HEK293 (cell line): ENCODE measurements at regions not wholly inside any gene's neighbourhood (a gene's known extent, or its start where the extent isn't known, plus 50 kb on each side); places are given as distances from the start of the nearest gene placed in this dataset.

Experiments used
- CTCF ChIA-PET: fragments of 350-600 bp; formaldehyde crosslinking; extraction: SDS; loops from one replicate; lab custom pipeline; 2021; ENCODE audit warnings: antibody characterized with exemption; lab: Yijun Ruan, JAX
- POLR2A ChIA-PET: fragments of 300-600 bp; formaldehyde crosslinking; extraction: SDS; loops from one replicate; lab custom pipeline; 2020; ENCODE audit warnings: antibody characterized with exemption, inconsistent platforms; lab: Yijun Ruan, JAX
- H3K27ac ChIP-seq: fragments of 200-500 bp; sonication (Bioruptor generic); 2 replicates; pipeline ENCODE4 v1.5.1; 2014; ENCODE audit warnings: low read depth, low read length, control low read depth, inconsistent platforms; ENCODE audit errors: extremely low read depth
- H3K36me3 ChIP-seq, 2 experiments: fragments of 200-500 bp in 1 of 2; sonication (Bioruptor generic) in 1 of 2; 1 replicate in 1 of 2; 2 replicates in 1 of 2; pipeline ENCODE4 v1.5.1; 2014 to 2017; ENCODE audit warnings: inconsistent platforms in 2 of 2, low read length in 2 of 2; ENCODE audit not compliant: control insufficient read depth in 2 of 2, insufficient read depth in 1 of 2
- H3K4me1 ChIP-seq: fragments of 200-500 bp; sonication (Bioruptor generic); 2 replicates; pipeline ENCODE4 v1.5.1; 2014; ENCODE audit warnings: mild to moderate bottlenecking, low read length, inconsistent platforms; ENCODE audit not compliant: control insufficient read depth, insufficient read depth
- H3K4me3 ChIP-seq: 2 replicates; pipeline ENCODE4 v1.5.1; 2011; ENCODE audit warnings: low read depth, mild to moderate bottlenecking, control low read depth, low read length, moderate library complexity
- H3K9me3 ChIP-seq: fragments of 200-500 bp; sonication (Bioruptor generic); 2 replicates; pipeline ENCODE4 v1.5.1; 2014; ENCODE audit warnings: low read depth, low read length, inconsistent platforms; ENCODE audit not compliant: control insufficient read depth, insufficient read depth
- FEZF1 ChIP-seq: fragments of 450-650 bp; formaldehyde crosslinking; IDR thresholded peaks from 2 replicates; pipeline ENCODE4 v1.5.1; 2016; ENCODE audit warnings: missing biosample characterization, missing genetic modification characterization
- KLF7 ChIP-seq: fragments of 450-650 bp; formaldehyde crosslinking; IDR thresholded peaks from 2 replicates; pipeline ENCODE4 v1.5.1; 2016; ENCODE audit warnings: missing biosample characterization, missing genetic modification characterization, borderline replicate concordance
- PBX3 ChIP-seq: sonication (generic); formaldehyde crosslinking; IDR thresholded peaks from 2 replicates; pipeline ENCODE4 v1.8.1; 2022; ENCODE audit warnings: mild to moderate bottlenecking, moderate library complexity, missing genetic modification reagents
- ZBTB10 ChIP-seq: fragments of 450-650 bp; formaldehyde crosslinking; IDR thresholded peaks from 2 replicates; pipeline ENCODE4 v1.5.1; 2016; ENCODE audit warnings: missing biosample characterization, missing genetic modification characterization
- ZBTB49 ChIP-seq: fragments of 450-650 bp; formaldehyde crosslinking; IDR thresholded peaks from 2 replicates; pipeline ENCODE4 v1.5.1; 2016; ENCODE audit warnings: missing biosample characterization, missing genetic modification characterization, low read depth
- ZNF10 ChIP-seq: fragments of 450-650 bp; formaldehyde crosslinking; IDR thresholded peaks from 2 replicates; pipeline ENCODE4 v1.5.1; 2017; ENCODE audit warnings: missing biosample characterization, missing genetic modification characterization
- ZNF148 ChIP-seq: fragments of 450-650 bp; formaldehyde crosslinking; IDR thresholded peaks from 2 replicates; pipeline ENCODE4 v1.5.0; 2017; ENCODE audit warnings: missing biosample characterization, missing genetic modification characterization, borderline replicate concordance
- ZNF169 ChIP-seq: fragments of 450-650 bp; formaldehyde crosslinking; IDR thresholded peaks from 2 replicates; pipeline ENCODE4 v1.5.1; 2016; ENCODE audit warnings: missing biosample characterization, missing genetic modification characterization
- ZNF2 ChIP-seq: fragments of 450-650 bp; formaldehyde crosslinking; IDR thresholded peaks from 2 replicates; pipeline ENCODE4 v1.5.1; 2016; ENCODE audit warnings: missing biosample characterization, missing genetic modification characterization
- ZNF23 ChIP-seq: fragments of 450-650 bp; formaldehyde crosslinking; IDR thresholded peaks from 2 replicates; pipeline ENCODE4 v1.5.1; 2016; ENCODE audit warnings: missing biosample characterization, missing genetic modification characterization, borderline replicate concordance
- ZNF274 ChIP-seq, 2 experiments: fragments of 200-500 bp in 1 of 2; fragments of 450-650 bp in 1 of 2; sonication (Bioruptor generic) in 1 of 2; formaldehyde crosslinking in 1 of 2; IDR thresholded peaks; 2 replicates each; pipeline versions ENCODE4 v1.5.1 to v1.6.1; 2014 to 2016; ENCODE audit warnings: borderline replicate concordance in 1 of 2, inconsistent platforms in 1 of 2, low read length in 1 of 2, missing biosample characterization in 1 of 2, missing genetic modification characterization in 1 of 2
- ZNF311 ChIP-seq: fragments of 450-650 bp; formaldehyde crosslinking; IDR thresholded peaks from 2 replicates; pipeline ENCODE4 v1.5.1; 2017; ENCODE audit warnings: missing biosample characterization, missing genetic modification characterization, borderline replicate concordance
- ZNF391 ChIP-seq: fragments of 450-650 bp; formaldehyde crosslinking; IDR thresholded peaks from 2 replicates; pipeline ENCODE4 v1.5.1; 2016; ENCODE audit warnings: low read depth, missing biosample characterization, missing genetic modification characterization, borderline replicate concordance
- ZNF416 ChIP-seq: fragments of 450-650 bp; formaldehyde crosslinking; IDR thresholded peaks from 2 replicates; pipeline ENCODE4 v1.5.1; 2016; ENCODE audit warnings: missing biosample characterization, missing genetic modification characterization
- ZNF48 ChIP-seq: fragments of 450-650 bp; formaldehyde crosslinking; IDR thresholded peaks from 2 replicates; pipeline ENCODE4 v1.5.1; 2016; ENCODE audit warnings: missing biosample characterization, missing genetic modification characterization
- ZNF510 ChIP-seq: fragments of 450-650 bp; formaldehyde crosslinking; IDR thresholded peaks from 2 replicates; pipeline ENCODE4 v1.5.1; 2018; ENCODE audit warnings: mild to moderate bottlenecking, missing genetic modification characterization, missing biosample characterization; ENCODE audit not compliant: insufficient replicate concordance
- ZNF544 ChIP-seq: fragments of 450-650 bp; formaldehyde crosslinking; IDR thresholded peaks from 2 replicates; pipeline ENCODE4 v1.5.0; 2017; ENCODE audit warnings: missing biosample characterization, missing genetic modification characterization
- ZNF548 ChIP-seq: fragments of 450-650 bp; formaldehyde crosslinking; IDR thresholded peaks from 2 replicates; pipeline ENCODE4 v1.5.1; 2016; ENCODE audit warnings: missing biosample characterization, missing genetic modification characterization
- ZNF600 ChIP-seq: fragments of 450-650 bp; formaldehyde crosslinking; IDR thresholded peaks from 2 replicates; pipeline ENCODE4 v1.5.1; 2016; ENCODE audit warnings: missing biosample characterization, missing genetic modification characterization
- ZNF623 ChIP-seq: fragments of 450-650 bp; formaldehyde crosslinking; IDR thresholded peaks from 2 replicates; pipeline ENCODE4 v1.5.1; 2016; ENCODE audit warnings: missing biosample characterization, missing genetic modification characterization
- ZNF768 ChIP-seq: fragments of 450-650 bp; formaldehyde crosslinking; IDR thresholded peaks from 2 replicates; pipeline ENCODE4 v1.5.1; 2018; ENCODE audit warnings: missing biosample characterization, mild to moderate bottlenecking, missing genetic modification characterization
- ZNF837 ChIP-seq: fragments of 450-650 bp; formaldehyde crosslinking; IDR thresholded peaks from 2 replicates; pipeline ENCODE4 v1.5.1; 2016; ENCODE audit warnings: missing biosample characterization, missing genetic modification characterization
- ZSCAN16 ChIP-seq: fragments of 450-650 bp; formaldehyde crosslinking; IDR thresholded peaks from 2 replicates; pipeline ENCODE4 v1.5.1; 2016; ENCODE audit warnings: missing biosample characterization, missing genetic modification characterization
- ZSCAN23 ChIP-seq: fragments of 450-650 bp; formaldehyde crosslinking; IDR thresholded peaks from 2 replicates; pipeline ENCODE4 v1.5.1; 2016; ENCODE audit warnings: missing biosample characterization, missing genetic modification characterization
- ZSCAN5A ChIP-seq: fragments of 450-650 bp; formaldehyde crosslinking; IDR thresholded peaks from 2 replicates; pipeline ENCODE4 v1.5.1; 2016; ENCODE audit warnings: missing biosample characterization, missing genetic modification characterization

GRCh38 chr6:12379181-12379580 is 89.0 kb downstream of the EDN1 start:
- TF ChIP-seq ZNF544 (tag by site-specific recombination) (no peak), ZNF623 (no peak), ZNF416 (no peak), ZNF600 (tag by site-specific recombination) (no peak), ZNF148 (no peak), ZBTB49 (tag by site-specific recombination) (no peak), ZSCAN5A (tag by site-specific recombination) (no peak), ZNF2 (tag by site-specific recombination) (no peak), KLF7 (no peak), ZNF274 (IDR thresholded peaks at IDR 0.05; ENCODE audit: low read length) (no peak), ZNF274 (tag by site-specific recombination; IDR thresholded peaks at IDR 0.05; ENCODE audit: borderline replicate concordance) (no peak), FEZF1 (tag by site-specific recombination) (no peak), ZSCAN16 (no peak), ZNF548 (tag by site-specific recombination) (no peak), ZNF10 (tag by site-specific recombination) (no peak), ZNF169 (no peak)
- no peak overlapping the region for H3K4me3 ChIP-seq
- no peaks in the 10 kb centered on the region for H3K36me3 ChIP-seq
- no peaks in the 10 kb centered on the region for H3K4me1 ChIP-seq
- ChIA-PET POLR2A (no interaction called here), CTCF (no interaction called here)
- no peaks in the 10 kb centered on the region for H3K9me3 ChIP-seq
- no peak overlapping the region for H3K27ac ChIP-seq

GRCh38 chr6:12381587-12381986 is 91.4 kb downstream of the EDN1 start:
- Histone ChIP-seq H3K27ac (no peak overlapping the region), H3K4me1 (no peaks in the 10 kb centered on the region), H3K4me3 (no peak overlapping the region), H3K9me3 (no peaks in the 10 kb centered on the region), H3K36me3 (no peaks in the 10 kb centered on the region)
- CTCF ChIA-PET: interaction anchor here (0.6 to 1.2 kb wide), 3 partner anchors 11 to 92 kb away, joined by 3 to 4 read pairs (median 3); no protein-coding TSS in a partner anchor
- POLR2A ChIA-PET: no interaction called here
- no peak for TF ChIP-seq ZNF23 (tag by site-specific recombination)
- no peak for TF ChIP-seq ZNF48 (tag by site-specific recombination)
- no peak for TF ChIP-seq ZNF510 (tag by site-specific recombination)
- no peak for TF ChIP-seq ZSCAN23 (tag by site-specific recombination)
- TF ChIP-seq ZSCAN5A (tag by site-specific recombination): no peak
- no peak for TF ChIP-seq ZNF391 (tag by site-specific recombination)
- TF ChIP-seq ZNF837 (tag by site-specific recombination): no peak
- TF ChIP-seq ZNF311 (tag by site-specific recombination): no peak
- no peak for TF ChIP-seq PBX3 (CRISPR knock-in tag)
- TF ChIP-seq ZBTB10 (tag by site-specific recombination): no peak
- TF ChIP-seq ZNF768 (tag by site-specific recombination): no peak
